ENCODE measurements at regions not wholly inside any gene's neighbourhood (a gene's known extent, or its start where the extent isn't known, plus 50 kb on each side); places are given as distances from the start of the nearest gene placed in this dataset.

- no peak for TF ChIP-seq CTCF (IDR thresholded peaks at IDR 0.05; ENCODE audit: unreplicated experiment)
- Mint-ChIP-seq H3K36me3 (ENCODE audit: insufficient read depth) (no peaks in the 10 kb centered on the region), H3K27me3 (no peaks in the 10 kb centered on the region), H3K9me3 (ENCODE audit: low read depth) (no peaks in the 10 kb centered on the region), H3K4me1 (ENCODE audit: low read depth) (no peaks in the 10 kb centered on the region), H3K4me3 (ENCODE audit: low read depth) (no peak overlapping the region), H3K27ac (no peak overlapping the region)
- DNase-seq (ENCODE audit: low spot score, unreplicated experiment): no peak
Measured at GRCh38 chr10:2978574-2979273, 88.6 kb upstream of the PFKP start.

- TF ChIP-seq CTCF (IDR thresholded peaks at IDR 0.05; ENCODE audit: unreplicated experiment): peak; percentile 79
- no peaks in the 10 kb centered on the region for H3K4me1 Mint-ChIP-seq (ENCODE audit: low read depth)
- no peaks in the 10 kb centered on the region for H3K27me3 Mint-ChIP-seq
- no peak overlapping the region for H3K27ac Mint-ChIP-seq
- H3K4me3 Mint-ChIP-seq (ENCODE audit: low read depth): no peak overlapping the region
- no peak for DNase-seq (ENCODE audit: low spot score, unreplicated experiment)
- no peaks in the 10 kb centered on the region for H3K9me3 Mint-ChIP-seq (ENCODE audit: low read depth)
- no peaks in the 10 kb centered on the region for H3K36me3 Mint-ChIP-seq (ENCODE audit: insufficient read depth)
Measured at GRCh38 chr10:2978111-2978510, 89.2 kb upstream of the PFKP start.

GRCh38 chr10:2974503-2975207 lies 92.7 kb upstream of the PFKP start:
- H3K27me3 Mint-ChIP-seq: no peaks in the 10 kb centered on the region
- no peak overlapping the region for H3K4me3 Mint-ChIP-seq (ENCODE audit: low read depth)
- no peak for TF ChIP-seq CTCF (IDR thresholded peaks at IDR 0.05; ENCODE audit: unreplicated experiment)
- no peaks in the 10 kb centered on the region for H3K9me3 Mint-ChIP-seq (ENCODE audit: low read depth)
- H3K36me3 Mint-ChIP-seq (ENCODE audit: insufficient read depth): no peaks in the 10 kb centered on the region
- DNase-seq (ENCODE audit: low spot score, unreplicated experiment): no peak
- H3K27ac Mint-ChIP-seq: no peak overlapping the region
- no peaks in the 10 kb centered on the region for H3K4me1 Mint-ChIP-seq (ENCODE audit: low read depth)

GRCh38 chr10:2974083-2974482 lies 93.3 kb upstream of the PFKP start:
- H3K4me3 Mint-ChIP-seq (ENCODE audit: low read depth): no peak overlapping the region
- no peaks in the 10 kb centered on the region for H3K9me3 Mint-ChIP-seq (ENCODE audit: low read depth)
- TF ChIP-seq CTCF (IDR thresholded peaks at IDR 0.05; ENCODE audit: unreplicated experiment): no peak
- no peak overlapping the region for H3K27ac Mint-ChIP-seq
- no peaks in the 10 kb centered on the region for H3K36me3 Mint-ChIP-seq (ENCODE audit: insufficient read depth)
- no peak for DNase-seq (ENCODE audit: low spot score, unreplicated experiment)
- no peaks in the 10 kb centered on the region for H3K27me3 Mint-ChIP-seq
- H3K4me1 Mint-ChIP-seq (ENCODE audit: low read depth): no peaks in the 10 kb centered on the region

GRCh38 chr10:2972810-2973209 lies 94.5 kb upstream of the PFKP start:
- Mint-ChIP-seq H3K27me3 (no peaks in the 10 kb centered on the region), H3K4me3 (ENCODE audit: low read depth) (no peak overlapping the region), H3K27ac (no peak overlapping the region)

More at GRCh38 chr10:2972810-2973209, 94.5 kb upstream of the PFKP start:
- Mint-ChIP-seq H3K4me1 (ENCODE audit: low read depth) (no peaks in the 10 kb centered on the region), H3K36me3 (ENCODE audit: insufficient read depth) (no peaks in the 10 kb centered on the region), H3K9me3 (ENCODE audit: low read depth) (no peaks in the 10 kb centered on the region)
- TF ChIP-seq CTCF (IDR thresholded peaks at IDR 0.05; ENCODE audit: unreplicated experiment): no peak
- DNase-seq (ENCODE audit: low spot score, unreplicated experiment): no peak
